ENCODE measurements at regions not wholly inside any gene's neighbourhood (a gene's known extent, or its start where the extent isn't known, plus 50 kb on each side); places are given as distances from the start of the nearest gene placed in this dataset.
"Not testable (repeated sequence)": the region's sequence is repeated elsewhere in the genome, so short reads cannot be mapped to it uniquely, and the experiment has no call there.

- Histone ChIP-seq H3K4me3 (ENCODE audit: insufficient read depth, low read depth, low read length) (peak overlapping the region; percentile 32), H3K36me3 (replicated peaks; ENCODE audit: control insufficient read depth, insufficient read depth, low read length) (no peaks in the 10 kb centered on the region), H3K27me3 (ENCODE audit: control insufficient read depth, insufficient read depth, low read length) (peaks cover 13% of the 10 kb centered on the region)
- peak; percentile 79 for DNase-seq
Observed at GRCh38 chr2:131673400-131674173, 145.9 kb downstream of the CCDC74A start.

- H3K4me3 ChIP-seq (ENCODE audit: insufficient read depth, low read depth, low read length) = no peak overlapping the region
- DNase-seq = no peak
- no peaks in the 10 kb centered on the region for H3K36me3 ChIP-seq (replicated peaks; ENCODE audit: control insufficient read depth, insufficient read depth, low read length)
- peaks cover 13% of the 10 kb centered on the region for H3K27me3 ChIP-seq (ENCODE audit: control insufficient read depth, insufficient read depth, low read length)
Observed at GRCh38 chr2:131674174-131674507, 146.5 kb downstream of the CCDC74A start.

DNA sequence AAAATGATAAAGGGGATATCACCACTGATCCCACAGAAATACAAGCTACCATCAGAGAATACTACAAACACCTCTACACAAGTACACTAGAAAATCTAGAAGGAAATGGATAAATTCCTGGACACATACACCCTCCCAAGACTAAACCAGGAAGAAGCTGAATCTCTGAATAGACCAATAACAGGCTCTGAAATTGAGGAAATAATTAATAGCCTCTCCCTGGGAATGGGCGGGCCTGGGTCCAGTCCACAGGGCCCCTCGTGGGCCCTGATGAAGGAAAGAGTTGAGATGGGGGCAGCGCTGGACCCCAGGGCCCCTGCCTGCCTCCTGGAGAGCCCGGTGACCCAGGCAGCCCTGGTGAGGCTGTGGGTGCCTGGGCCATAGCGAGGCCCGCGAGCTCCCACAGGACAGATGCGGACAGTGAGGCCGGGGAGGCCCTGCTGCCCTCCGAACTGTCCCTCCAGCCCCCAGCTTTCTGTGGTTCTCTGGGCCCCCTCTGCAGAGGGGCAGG is 154.0 kb downstream of the CCDC74A start:
- not testable (repeated sequence) for H3K27me3 ChIP-seq (ENCODE audit: control insufficient read depth, insufficient read depth, low read length); H3K36me3 ChIP-seq (replicated peaks; ENCODE audit: control insufficient read depth, insufficient read depth, low read length)
- peak; percentile 36 for DNase-seq
- peak overlapping the region; percentile 68 for H3K4me3 ChIP-seq (ENCODE audit: insufficient read depth, low read depth, low read length)

DNA sequence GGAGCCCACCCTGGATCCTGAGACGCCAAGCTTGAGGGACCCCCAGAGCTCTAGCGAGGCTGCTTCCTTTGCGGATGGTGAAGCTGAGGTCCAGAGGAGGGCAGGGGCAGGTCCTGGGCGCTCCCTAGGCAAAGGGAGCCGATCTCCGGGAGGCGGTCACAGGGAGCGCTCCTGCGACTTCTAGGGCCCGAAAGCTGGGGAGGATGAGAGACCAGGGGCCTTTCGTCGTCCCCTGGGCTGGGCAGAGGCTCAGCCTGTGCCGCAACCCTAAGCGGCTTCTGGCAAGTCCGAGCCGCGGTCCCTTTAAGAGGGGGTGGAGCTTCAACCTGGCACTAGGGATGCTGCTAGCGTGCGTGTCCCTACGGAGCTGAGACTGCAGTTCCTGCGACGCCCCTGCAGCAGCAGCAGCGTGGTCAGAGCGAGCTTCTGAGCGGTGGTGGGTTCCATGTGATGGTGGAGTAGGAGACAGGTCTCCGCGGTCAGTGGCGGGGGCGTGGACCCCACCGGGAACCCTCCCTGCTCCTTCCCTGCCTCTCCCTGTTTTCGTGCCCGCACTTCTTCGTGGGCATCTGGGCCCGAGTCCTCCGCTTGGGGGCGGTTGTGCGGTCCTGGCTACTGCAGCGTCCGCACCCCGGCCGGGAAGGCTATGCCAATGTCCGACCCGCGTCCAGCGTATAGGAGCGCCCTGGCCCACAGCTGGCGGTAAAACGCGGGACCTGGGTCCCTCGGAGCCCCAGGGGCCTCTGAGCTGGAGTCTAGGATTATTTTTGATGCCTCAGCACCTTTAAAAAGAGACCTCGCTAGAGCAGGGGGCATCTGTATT is 154.6 kb downstream of the CCDC74A start:
- no peaks in the 10 kb centered on the region for H3K36me3 ChIP-seq (replicated peaks; ENCODE audit: control insufficient read depth, insufficient read depth, low read length)
- H3K27me3 ChIP-seq (ENCODE audit: control insufficient read depth, insufficient read depth, low read length) = no peaks in the 10 kb centered on the region
- peak; percentile 87 for DNase-seq
- peak overlapping the region; percentile 68 for H3K4me3 ChIP-seq (ENCODE audit: insufficient read depth, low read depth, low read length)

- not testable (repeated sequence) for H3K27me3 ChIP-seq (ENCODE audit: control insufficient read depth, insufficient read depth, low read length); H3K36me3 ChIP-seq (replicated peaks; ENCODE audit: control insufficient read depth, insufficient read depth, low read length); DNase-seq
- peak overlapping the region; percentile 68 for H3K4me3 ChIP-seq (ENCODE audit: insufficient read depth, low read depth, low read length)
Observed at GRCh38 chr2:131682945-131683330, 155.2 kb downstream of the CCDC74A start.

DNA sequence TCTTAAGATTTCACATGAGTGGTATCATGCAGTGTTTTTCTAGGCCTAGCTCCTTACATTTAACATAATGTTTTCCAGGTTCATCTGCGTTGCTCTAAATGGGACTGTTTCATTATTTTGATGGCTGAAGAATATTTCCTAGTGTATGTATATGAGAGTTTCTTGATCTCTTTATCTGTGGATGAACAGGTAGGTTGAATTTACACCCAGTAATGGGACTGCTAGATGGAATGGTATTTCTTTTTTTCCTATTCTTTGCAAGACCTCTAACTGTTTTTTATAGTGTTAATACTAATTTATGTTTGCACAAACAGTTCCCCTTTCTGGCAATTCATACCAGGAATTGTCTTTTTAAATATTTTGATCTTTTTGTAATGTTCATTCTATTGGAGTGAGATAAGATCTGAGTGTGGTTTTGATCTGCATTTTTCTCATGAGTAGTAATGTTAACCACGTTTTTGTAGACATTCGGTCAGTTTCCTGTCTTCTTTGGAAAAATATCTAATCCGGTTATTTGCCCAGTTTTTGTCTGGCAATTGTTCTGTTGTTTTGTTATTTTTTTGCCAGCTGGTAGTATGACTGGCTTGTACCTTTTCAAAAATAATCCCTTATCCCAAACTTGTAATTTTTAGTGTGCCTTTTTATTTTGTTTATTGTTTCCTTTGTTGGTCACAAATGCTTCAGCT is 157.1 kb downstream of the CCDC74A start:
- DNase-seq; H3K27me3 ChIP-seq (ENCODE audit: control insufficient read depth, insufficient read depth, low read length); H3K4me3 ChIP-seq (ENCODE audit: insufficient read depth, low read depth, low read length); H3K36me3 ChIP-seq (replicated peaks; ENCODE audit: control insufficient read depth, insufficient read depth, low read length): not testable (repeated sequence)

- not testable (repeated sequence) for H3K36me3 ChIP-seq (replicated peaks; ENCODE audit: control insufficient read depth, insufficient read depth, low read length); H3K4me3 ChIP-seq (ENCODE audit: insufficient read depth, low read depth, low read length); DNase-seq; H3K27me3 ChIP-seq (ENCODE audit: control insufficient read depth, insufficient read depth, low read length)
Observed at GRCh38 chr2:131686164-131686893, 158.6 kb downstream of the CCDC74A start.

- not testable (repeated sequence) for DNase-seq; H3K36me3 ChIP-seq (replicated peaks; ENCODE audit: control insufficient read depth, insufficient read depth, low read length); H3K4me3 ChIP-seq (ENCODE audit: insufficient read depth, low read depth, low read length); H3K27me3 ChIP-seq (ENCODE audit: control insufficient read depth, insufficient read depth, low read length)
Observed at GRCh38 chr2:131686894-131687238, 159.2 kb downstream of the CCDC74A start.

DNA sequence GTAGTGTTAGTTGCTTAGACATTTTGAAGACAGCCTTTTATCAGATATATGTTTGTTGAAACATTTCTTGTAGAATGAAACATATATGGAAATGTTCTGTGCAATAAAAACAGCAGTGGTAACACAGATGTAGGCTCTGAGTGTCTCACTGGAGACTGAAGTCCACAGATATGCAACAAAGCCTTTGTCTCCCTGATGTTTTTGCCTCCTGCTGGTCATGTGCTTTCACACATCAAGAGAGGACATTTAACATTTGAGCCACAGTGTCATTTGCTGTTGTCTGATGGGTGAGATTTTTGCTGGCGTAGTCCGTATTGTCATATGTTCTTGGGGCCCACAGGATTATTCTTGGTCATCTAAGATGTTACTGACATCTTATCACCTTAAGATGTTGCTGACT is 161.4 kb downstream of the CCDC74A start:
- not testable (repeated sequence) for H3K27me3 ChIP-seq (ENCODE audit: control insufficient read depth, insufficient read depth, low read length); H3K36me3 ChIP-seq (replicated peaks; ENCODE audit: control insufficient read depth, insufficient read depth, low read length); H3K4me3 ChIP-seq (ENCODE audit: insufficient read depth, low read depth, low read length); DNase-seq

DNA sequence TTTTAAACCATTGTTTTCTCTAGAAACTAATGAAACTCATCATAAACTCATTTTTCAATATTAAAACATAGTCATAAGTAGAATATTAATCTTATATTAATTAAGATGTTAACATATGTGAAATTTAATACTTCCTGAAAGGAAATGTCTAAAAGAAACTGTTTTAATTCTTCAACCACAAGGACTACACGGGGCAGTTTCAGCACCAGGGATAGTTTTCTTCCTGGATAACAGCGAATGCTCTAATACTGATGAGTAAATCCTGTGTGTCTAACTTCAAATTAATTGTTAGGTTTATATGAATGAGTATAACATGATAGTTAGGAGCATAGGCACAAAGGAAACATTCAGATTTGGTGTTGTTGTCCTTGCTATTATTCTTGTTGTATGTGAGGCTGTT is 183.6 kb downstream of the CCDC74A start:
- H3K27me3 ChIP-seq (ENCODE audit: control insufficient read depth, insufficient read depth, low read length); H3K4me3 ChIP-seq (ENCODE audit: insufficient read depth, low read depth, low read length); H3K36me3 ChIP-seq (replicated peaks; ENCODE audit: control insufficient read depth, insufficient read depth, low read length); DNase-seq: not testable (repeated sequence)

GRCh38 chr2:131717907-131718306 is 190.2 kb downstream of the CCDC74A start:
- H3K4me3 ChIP-seq (ENCODE audit: insufficient read depth, low read depth, low read length); H3K36me3 ChIP-seq (replicated peaks; ENCODE audit: control insufficient read depth, insufficient read depth, low read length); H3K27me3 ChIP-seq (ENCODE audit: control insufficient read depth, insufficient read depth, low read length); DNase-seq: not testable (repeated sequence)

DNA sequence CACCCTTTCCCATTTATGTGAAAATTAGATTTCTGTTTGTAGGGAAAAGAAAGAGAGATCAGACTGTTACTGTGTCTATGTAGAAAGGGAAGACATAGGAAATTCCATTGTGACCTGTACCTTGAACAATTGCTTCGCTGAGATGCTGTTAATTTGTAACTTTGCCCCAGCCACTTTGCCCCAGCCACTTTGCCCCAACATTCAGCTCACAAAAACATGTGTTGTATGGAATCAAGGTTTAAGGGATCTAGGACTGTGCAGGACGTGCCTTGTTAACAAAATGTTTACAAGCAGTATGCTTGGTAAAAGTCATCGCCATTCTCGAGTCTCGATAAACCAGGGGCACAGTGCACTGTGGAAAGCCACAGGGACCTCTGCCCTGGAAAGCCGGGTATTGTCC is 193.5 kb downstream of the CCDC74A start:
- H3K27me3 ChIP-seq (ENCODE audit: control insufficient read depth, insufficient read depth, low read length); DNase-seq; H3K36me3 ChIP-seq (replicated peaks; ENCODE audit: control insufficient read depth, insufficient read depth, low read length); H3K4me3 ChIP-seq (ENCODE audit: insufficient read depth, low read depth, low read length): not testable (repeated sequence)

GRCh38 chr2:131722256-131722655 is 194.6 kb downstream of the CCDC74A start:
- DNase-seq; H3K27me3 ChIP-seq (ENCODE audit: control insufficient read depth, insufficient read depth, low read length); H3K4me3 ChIP-seq (ENCODE audit: insufficient read depth, low read depth, low read length); H3K36me3 ChIP-seq (replicated peaks; ENCODE audit: control insufficient read depth, insufficient read depth, low read length): not testable (repeated sequence)

DNA sequence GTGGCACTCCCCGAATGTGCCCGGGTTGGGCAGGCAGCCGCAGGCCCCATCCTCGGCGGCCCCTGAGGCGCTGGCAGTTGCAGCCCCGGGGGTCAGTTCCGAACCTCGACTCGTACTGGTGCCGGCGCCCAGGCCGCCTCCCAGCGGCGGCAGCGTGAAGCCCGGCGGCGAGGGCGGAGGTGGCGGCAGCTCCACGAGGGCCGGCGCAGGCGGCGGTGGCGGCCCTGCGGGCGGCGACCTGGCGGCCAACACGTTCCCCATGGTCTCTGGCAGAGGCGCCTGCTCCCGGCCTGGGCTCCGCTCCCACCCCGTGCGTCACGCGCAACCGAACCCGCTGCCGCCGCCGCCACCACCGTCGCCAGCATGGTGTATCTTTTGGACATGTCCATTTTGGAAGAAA is 196.3 kb downstream of the CCDC74A start:
- no peaks in the 10 kb centered on the region for H3K27me3 ChIP-seq (ENCODE audit: control insufficient read depth, insufficient read depth, low read length)
- DNase-seq = no peak
- no peaks in the 10 kb centered on the region for H3K36me3 ChIP-seq (replicated peaks; ENCODE audit: control insufficient read depth, insufficient read depth, low read length)
- H3K4me3 ChIP-seq (ENCODE audit: insufficient read depth, low read depth, low read length) = no peak overlapping the region
